Nephron (organoid): ENCODE measurements at regions not wholly inside any gene's neighbourhood (a gene's known extent, or its start where the extent isn't known, plus 50 kb on each side); places are given as distances from the start of the nearest gene placed in this dataset.

ENCODE experiments used
- H3K27ac Mint-ChIP-seq, 3 experiments: 2 replicates each; pipeline ENCODE4 v1.8.0; 2020; ENCODE audit warnings: mixed read lengths in 3 of 3, mild to moderate bottlenecking in 2 of 3, moderate library complexity in 1 of 3
- H3K27me3 Mint-ChIP-seq: 2 replicates; pipeline ENCODE4 v1.8.0; 2021; ENCODE audit warnings: low read depth, mild to moderate bottlenecking, moderate library complexity, mixed read lengths
- H3K36me3 Mint-ChIP-seq: 2 replicates; pipeline ENCODE4 v1.8.0; 2020; ENCODE audit warnings: low read depth, mixed read lengths
- H3K4me1 Mint-ChIP-seq: 2 replicates; pipeline ENCODE4 v1.8.0; 2020; ENCODE audit warnings: mixed read lengths
- H3K4me3 Mint-ChIP-seq, 3 experiments: 2 replicates each; pipeline ENCODE4 v1.8.0; 2020; ENCODE audit warnings: mild to moderate bottlenecking in 3 of 3, mixed read lengths in 3 of 3, moderate library complexity in 2 of 3
- H3K9me3 Mint-ChIP-seq: 2 replicates; pipeline ENCODE4 v1.8.0; 2020; ENCODE audit warnings: mixed read lengths
- CTCF ChIP-seq, 3 experiments: fragments of 200-600 bp; sonication (generic); IDR thresholded peaks; one replicate each; pipeline ENCODE4 v1.5.0; 2021; ENCODE audit warnings: antibody characterized with exemption in 3 of 3; ENCODE audit not compliant: unreplicated experiment in 3 of 3

GRCh38 chr15:86028961-86029360 lies 50.7 kb upstream of the AGBL1 start:
- no peak overlapping the region for H3K4me3 Mint-ChIP-seq
- TF ChIP-seq CTCF (IDR thresholded peaks at IDR 0.05; ENCODE audit: unreplicated experiment in 3 of 3), result no peak
- no peak overlapping the region for H3K27ac Mint-ChIP-seq
- H3K9me3 Mint-ChIP-seq, result no peaks in the 10 kb centered on the region
- no peaks in the 10 kb centered on the region for H3K36me3 Mint-ChIP-seq
- no peaks in the 10 kb centered on the region for H3K4me1 Mint-ChIP-seq
- H3K27me3 Mint-ChIP-seq, result peaks cover 6% of the 10 kb centered on the region
